Right forelimb (tissue), 1 donor: ENCODE measurements at regions not wholly inside any gene's neighbourhood (a gene's known extent, or its start where the extent isn't known, plus 50 kb on each side); places are given as distances from the start of the nearest gene placed in this dataset.
"Not testable (repeated sequence)": the region's sequence is repeated elsewhere in the genome, so short reads cannot be mapped to it uniquely, and the experiment has no call there.

ENCODE experiments used
- DNase-seq: peaks from one replicate; pipeline ENCODE4 v3.0.0-alpha.2; 2018

GRCh38 chr2:149732001-149732685, 144.6 kb upstream of the MMADHC start:
- DNase-seq: no peak

DNA sequence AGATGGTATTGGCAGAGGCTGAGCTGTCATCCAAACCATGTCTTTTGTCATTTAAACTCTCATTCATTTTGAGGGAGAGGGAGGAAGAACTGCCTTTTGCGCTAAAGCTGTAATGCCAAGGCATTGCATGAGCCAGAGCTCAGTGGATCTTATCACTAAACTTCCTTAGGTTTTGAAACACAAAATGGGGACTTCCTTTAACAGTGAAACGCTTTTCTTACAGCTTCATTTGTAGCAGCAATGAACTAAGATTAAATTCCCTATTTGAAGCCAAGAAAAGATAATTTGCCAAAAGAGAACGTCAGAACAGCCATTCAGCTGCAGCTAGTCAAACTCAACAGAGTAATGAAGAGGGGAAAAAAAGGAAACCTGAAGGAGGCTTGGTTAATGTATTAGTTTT, 143.5 kb upstream of the MMADHC start:
- DNase-seq: no peak

DNA sequence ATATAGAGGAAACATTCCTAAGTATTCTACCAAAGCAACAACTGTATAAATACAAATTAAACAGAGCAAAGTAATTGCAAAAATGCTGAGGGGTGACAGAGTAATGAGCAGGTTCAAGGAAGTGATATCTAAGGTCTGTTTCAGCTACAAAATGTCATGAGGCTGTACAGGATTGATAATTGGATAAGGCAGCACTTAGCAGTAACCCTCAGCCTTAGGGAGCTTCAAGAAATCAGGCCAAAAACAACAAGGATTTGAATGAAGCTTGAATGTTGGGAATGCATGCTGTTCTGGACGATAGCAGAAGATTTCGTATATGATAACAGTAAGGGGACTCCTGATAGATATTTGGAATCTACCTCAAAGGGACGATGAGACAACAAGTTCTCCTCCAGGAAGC, 142.0 kb upstream of the MMADHC start:
- no peak for DNase-seq

GRCh38 chr2:149727927-149728326, 140.4 kb upstream of the MMADHC start:
- no peak for DNase-seq

DNA sequence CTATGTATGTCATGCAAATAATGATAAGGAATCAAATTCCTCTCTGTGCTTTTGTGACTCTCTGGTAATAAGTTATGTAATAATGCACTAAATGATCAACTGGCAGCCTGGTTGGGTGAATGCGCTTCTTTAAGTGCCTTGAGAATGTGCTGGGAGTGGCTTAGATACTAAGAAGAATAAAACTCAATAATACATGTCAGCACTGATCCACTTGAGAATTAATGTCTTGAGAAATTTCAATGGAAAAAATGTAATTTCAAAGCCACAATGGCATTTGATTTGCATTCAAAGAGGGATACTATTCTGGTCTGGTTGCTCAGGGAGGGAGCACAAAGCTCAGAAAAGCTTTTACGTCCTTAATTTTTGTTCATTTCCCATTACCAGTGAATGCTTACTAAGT, 137.7 kb upstream of the MMADHC start:
- no peak for DNase-seq

DNA sequence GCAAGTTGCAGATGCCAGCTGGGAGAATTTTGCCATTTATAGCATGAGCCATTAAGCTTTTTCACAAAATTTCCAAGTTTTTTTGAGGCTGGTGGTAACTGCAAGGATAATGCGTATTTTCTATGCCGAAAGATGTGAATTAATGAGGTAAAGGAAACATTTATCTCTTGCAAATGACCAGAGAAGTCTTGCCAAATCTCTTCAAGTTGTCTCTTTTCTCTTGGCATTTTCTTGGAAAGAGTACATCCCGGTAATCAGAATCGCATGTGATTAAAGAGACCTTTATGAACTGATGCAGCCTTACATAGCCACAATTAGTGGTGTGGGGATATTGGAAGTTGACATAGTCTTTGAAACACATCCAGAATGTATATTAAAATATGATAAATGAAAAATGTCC, 136.5 kb upstream of the MMADHC start:
- no peak for DNase-seq

- DNase-seq: no peak
Measured at GRCh38 chr2:149720615-149721014, 133.0 kb upstream of the MMADHC start.

- no peak for DNase-seq
Measured at GRCh38 chr2:149719695-149720094, 132.1 kb upstream of the MMADHC start.

DNA sequence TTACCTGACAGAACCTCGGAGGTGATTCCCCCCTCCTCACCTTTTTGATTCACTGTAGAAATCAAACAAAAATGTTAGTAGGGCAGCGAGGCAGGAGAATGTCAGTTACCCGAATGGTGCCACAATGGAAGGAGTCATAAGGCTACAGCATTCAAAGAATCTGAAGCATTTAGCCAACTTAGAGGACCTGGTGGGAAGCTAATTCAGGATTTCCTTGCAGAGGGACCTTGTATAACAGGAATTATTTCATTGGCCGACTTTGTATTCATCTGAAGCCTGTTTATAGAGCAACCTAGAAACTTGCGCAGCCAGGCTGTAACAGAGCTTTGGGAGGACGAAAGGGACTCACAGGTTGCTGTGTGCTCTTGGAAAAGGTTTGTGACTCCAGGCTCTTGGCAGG, 129.1 kb upstream of the MMADHC start:
- DNase-seq: no peak

DNA sequence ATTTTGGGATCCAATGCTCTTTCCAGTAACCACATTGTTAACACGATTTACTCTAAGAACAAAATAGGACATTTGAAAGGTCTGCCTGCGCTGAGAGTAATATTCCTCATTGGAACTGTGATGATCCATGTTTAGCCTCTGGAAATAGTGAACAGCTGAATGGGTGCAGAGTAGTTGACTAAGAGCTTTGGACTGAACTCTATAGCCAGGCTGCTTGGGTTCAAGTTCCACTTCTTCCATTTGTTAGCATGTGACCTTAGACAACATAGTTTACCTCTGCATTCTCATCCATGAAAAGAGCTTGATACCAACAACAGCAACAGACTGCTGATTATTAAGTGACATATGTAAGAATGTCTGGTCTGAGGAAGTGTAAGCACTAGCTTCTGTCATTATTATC, 128.3 kb upstream of the MMADHC start:
- no peak for DNase-seq

DNA sequence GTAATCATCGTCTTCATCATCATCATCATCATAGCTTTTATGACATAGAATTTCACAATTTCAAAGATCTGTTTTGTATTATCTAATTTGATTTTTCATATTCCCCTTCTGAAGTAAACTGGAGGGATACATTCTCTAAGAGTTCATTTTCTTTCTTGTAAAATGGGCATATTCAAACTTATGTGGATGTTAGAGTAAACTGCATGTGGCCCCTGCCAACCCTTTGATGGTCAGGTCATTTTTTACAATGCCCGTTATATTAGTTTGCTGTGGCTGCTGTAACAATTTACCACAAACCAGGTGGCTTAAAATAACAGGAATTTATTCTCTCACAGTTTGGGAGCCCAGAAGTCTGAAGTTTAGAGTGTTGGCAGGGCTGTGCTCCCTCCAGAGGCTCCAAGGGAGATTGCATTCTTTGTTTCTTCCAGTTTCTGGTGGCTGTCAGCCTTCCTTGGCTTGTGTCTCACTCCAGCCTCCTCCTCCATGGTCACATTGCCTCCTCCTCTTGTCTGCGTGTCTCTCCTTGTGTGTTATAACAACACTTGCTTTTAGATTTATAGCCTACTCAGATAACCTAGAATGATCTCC, 127.5 kb upstream of the MMADHC start:
- no peak for DNase-seq

- no peak for DNase-seq
Measured at GRCh38 chr2:149709496-149710263, 122.1 kb upstream of the MMADHC start.

DNA sequence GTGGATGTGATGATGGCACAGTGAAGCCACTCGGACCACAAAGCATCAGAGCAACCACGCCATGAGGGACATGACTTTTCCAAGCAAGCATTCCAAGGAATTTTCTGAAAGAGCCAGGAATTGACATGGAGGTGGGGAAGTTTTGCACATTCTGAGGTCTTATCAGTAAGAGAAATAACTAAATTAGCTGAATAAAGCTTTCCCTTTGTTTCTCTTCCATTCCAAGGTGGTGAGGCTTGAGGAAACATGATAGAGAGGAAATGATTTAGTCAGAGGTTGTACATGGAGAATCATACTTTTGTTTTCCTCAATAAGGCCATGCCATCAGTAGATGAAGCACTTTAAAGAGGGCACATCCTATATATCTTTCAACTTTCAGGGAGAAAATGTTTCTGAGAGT, 115.7 kb upstream of the MMADHC start:
- no peak for DNase-seq

DNA sequence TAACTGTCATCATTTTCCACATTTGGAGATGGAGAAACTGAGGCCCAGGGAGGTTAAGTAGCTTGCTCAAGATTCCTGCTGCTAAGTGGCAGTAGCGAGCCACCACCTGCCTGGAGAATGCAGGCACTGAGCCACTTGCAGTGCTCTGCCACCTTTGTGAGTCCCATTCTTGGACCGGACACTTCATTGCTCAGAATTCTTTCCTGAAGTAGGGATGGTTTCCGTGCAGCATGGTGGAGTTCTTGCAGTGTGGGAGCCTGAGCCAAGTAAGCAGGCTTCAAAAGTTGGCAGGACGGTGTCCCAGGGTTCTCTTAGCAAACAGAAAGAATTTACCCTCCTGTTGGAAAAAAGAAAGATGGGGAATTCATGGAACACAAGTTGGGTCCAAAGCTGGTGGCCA, 115.0 kb upstream of the MMADHC start:
- DNase-seq: no peak

GRCh38 chr2:149701241-149701640, 113.7 kb upstream of the MMADHC start:
- no peak for DNase-seq

- DNase-seq: no peak
Measured at GRCh38 chr2:149692961-149693396, 105.4 kb upstream of the MMADHC start.

DNA sequence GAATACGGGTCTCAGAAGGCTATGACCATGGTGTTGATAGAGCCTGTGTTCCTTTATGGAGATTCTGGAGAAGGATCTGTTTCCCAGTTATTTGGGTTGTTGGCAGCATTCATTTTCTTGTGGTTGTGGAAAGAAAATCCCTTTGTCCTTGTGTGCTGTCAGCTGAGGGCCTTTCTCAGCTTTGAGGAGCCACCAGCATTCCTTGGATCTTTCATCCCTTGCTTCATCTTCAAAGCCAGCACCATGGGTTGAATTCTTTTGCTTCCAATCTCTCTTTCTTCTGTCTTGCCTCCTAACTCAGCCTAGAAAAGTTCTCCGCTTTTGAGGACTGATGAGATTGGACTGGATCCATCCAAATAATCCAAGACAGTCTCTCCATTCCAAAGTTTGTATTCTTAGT, 103.2 kb upstream of the MMADHC start:
- DNase-seq: no peak

- DNase-seq: no peak
Measured at GRCh38 chr2:149687052-149687427, 99.5 kb upstream of the MMADHC start.

- no peak for DNase-seq
Measured at GRCh38 chr2:149686136-149687051, 98.8 kb upstream of the MMADHC start.

DNA sequence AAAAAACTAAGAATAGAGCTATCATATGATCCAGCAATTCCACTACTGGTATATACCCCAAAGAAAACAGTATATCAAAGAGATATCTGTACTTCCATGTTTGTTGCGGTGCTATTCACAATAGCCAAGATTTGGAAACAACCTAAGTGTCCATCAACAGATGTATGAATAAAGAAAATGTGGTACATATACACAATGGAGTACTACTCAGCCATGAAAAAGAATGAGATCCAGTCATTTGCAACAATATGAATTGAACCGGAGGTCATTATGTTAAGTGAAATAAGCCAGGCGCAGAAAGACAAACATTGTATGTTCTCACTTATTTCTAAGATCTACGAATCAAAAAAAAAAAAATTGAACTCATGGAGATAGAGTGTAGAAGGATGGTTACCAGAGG, 97.8 kb upstream of the MMADHC start:
- not testable (repeated sequence) for DNase-seq

DNA sequence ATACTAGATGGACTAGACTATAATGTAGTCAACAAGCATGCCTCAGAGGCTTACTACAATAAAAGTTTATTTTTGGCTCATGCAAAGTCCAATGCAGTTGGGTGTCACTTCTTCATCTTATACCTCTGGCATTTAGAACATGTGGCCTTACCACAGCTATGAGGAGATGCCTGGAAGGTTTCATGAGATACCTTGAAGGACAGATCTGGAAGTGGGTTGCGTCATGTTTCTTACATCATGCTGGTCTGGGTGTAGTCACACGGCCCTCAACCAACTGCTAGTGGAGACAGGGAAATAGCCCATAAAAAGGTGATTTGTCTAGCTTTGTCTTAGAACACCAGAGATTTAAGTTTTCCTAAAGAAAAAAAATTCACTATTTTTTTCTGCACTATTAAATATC, 91.7 kb upstream of the MMADHC start:
- no peak for DNase-seq

DNA sequence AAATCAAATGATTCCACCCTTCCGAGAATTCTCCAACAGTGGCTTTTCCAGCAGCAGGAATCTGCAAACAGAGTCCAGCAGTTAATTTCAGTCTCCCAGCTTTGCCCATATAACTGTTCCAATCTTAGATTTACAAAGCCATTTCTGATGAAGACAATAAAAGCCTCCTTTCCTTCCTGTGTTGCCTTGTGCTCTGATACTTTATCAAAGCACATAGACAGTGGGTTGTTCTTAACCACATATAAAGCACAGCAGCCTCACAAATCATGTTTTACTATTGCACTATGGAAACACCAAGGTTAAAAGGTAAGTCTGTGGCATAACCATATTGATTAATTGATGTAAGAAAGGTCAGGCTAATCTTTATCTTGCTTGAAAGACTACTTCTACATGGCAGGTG, 89.8 kb upstream of the MMADHC start:
- no peak for DNase-seq

DNA sequence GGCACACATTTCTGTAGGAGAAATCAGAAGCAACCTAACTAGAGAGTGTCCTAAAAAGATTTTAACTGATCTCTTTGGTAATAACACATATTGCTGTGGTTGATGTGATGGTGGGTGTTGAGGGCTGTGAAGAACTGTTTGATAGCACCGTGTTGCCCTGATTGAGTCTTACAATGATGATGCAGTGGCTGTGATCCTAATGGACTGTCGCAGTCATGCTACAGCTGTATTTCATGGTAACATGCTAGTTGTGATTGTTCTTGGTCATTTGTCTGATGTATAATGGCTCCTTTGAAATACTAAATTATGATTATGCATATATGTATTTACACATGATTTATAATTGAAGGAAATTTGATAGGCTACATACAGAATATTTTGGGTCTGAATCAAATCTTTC, 82.5 kb upstream of the MMADHC start:
- no peak for DNase-seq
